ENCODE measurements at regions not wholly inside any gene's neighbourhood (a gene's known extent, or its start where the extent isn't known, plus 50 kb on each side); places are given as distances from the start of the nearest gene placed in this dataset.

GRCh38 chr2:60066096-60066839, 487.2 kb downstream of the BCL11A start:
- no peak overlapping the region for H3K27ac ChIP-seq (ENCODE audit: low read depth, low read length)
- H3K4me3 ChIP-seq (ENCODE audit: low read length) = no peak overlapping the region
- Mint-ChIP-seq H3K4me1 (peaks cover 9% of the 10 kb centered on the region), H3K27ac (no peak overlapping the region), H3K9me3 (no peaks in the 10 kb centered on the region), H3K27me3 (ENCODE audit: insufficient read depth) (no peaks in the 10 kb centered on the region), H3K4me3 (no peak overlapping the region), H3K36me3 (ENCODE audit: low read depth) (no peaks in the 10 kb centered on the region)
- WGBS, 2 experiments (ENCODE audit: insufficient coverage in 1 of 2, insufficient read length in 1 of 2) = 95 to 100% methylated on average over 3 to 6 of the region's 6 CpGs
- no peak for DNase-seq
- H3K9ac ChIP-seq (ENCODE audit: extremely low read depth, low read length, poor library complexity, severe bottlenecking) = no peak overlapping the region
- peaks cover 8% of the 10 kb centered on the region for H3K4me1 ChIP-seq (ENCODE audit: control insufficient read depth, insufficient read depth, low read length)
- no peaks in the 10 kb centered on the region for H3K9me3 ChIP-seq (ENCODE audit: control insufficient read depth, low read length)
- no peaks in the 10 kb centered on the region for H3K27me3 ChIP-seq (ENCODE audit: control insufficient read depth, insufficient read depth, low read length, poor library complexity, severe bottlenecking)
- H3K36me3 ChIP-seq (ENCODE audit: control insufficient read depth, insufficient read depth, low read length) = no peaks in the 10 kb centered on the region
- TF ChIP-seq CTCF (conservative IDR thresholded peaks at IDR 0.05) = no peak

GRCh38 chr2:60064687-60065389, 488.6 kb downstream of the BCL11A start:
- TF ChIP-seq CTCF (conservative IDR thresholded peaks at IDR 0.05) = no peak
- no peaks in the 10 kb centered on the region for H3K9me3 ChIP-seq (ENCODE audit: control insufficient read depth, low read length)
- DNase-seq = no peak
- no peak overlapping the region for H3K27ac ChIP-seq (ENCODE audit: low read depth, low read length)
- H3K9ac ChIP-seq (ENCODE audit: extremely low read depth, low read length, poor library complexity, severe bottlenecking) = no peak overlapping the region
- H3K27me3 ChIP-seq (ENCODE audit: control insufficient read depth, insufficient read depth, low read length, poor library complexity, severe bottlenecking) = no peaks in the 10 kb centered on the region
- peaks cover 7% of the 10 kb centered on the region for H3K4me1 Mint-ChIP-seq
- peaks cover 8% of the 10 kb centered on the region for H3K4me1 ChIP-seq (ENCODE audit: control insufficient read depth, insufficient read depth, low read length)
- no peaks in the 10 kb centered on the region for H3K9me3 Mint-ChIP-seq
- WGBS, 2 experiments (ENCODE audit: insufficient coverage in 1 of 2, insufficient read length in 1 of 2) = 63 to 80% methylated on average over 5 to 7 of the region's 7 CpGs
- H3K4me3 Mint-ChIP-seq = no peak overlapping the region
- no peaks in the 10 kb centered on the region for H3K27me3 Mint-ChIP-seq (ENCODE audit: insufficient read depth)
- H3K4me3 ChIP-seq (ENCODE audit: low read length) = no peak overlapping the region
- H3K36me3 Mint-ChIP-seq (ENCODE audit: low read depth) = no peaks in the 10 kb centered on the region
- no peak overlapping the region for H3K27ac Mint-ChIP-seq
- no peaks in the 10 kb centered on the region for H3K36me3 ChIP-seq (ENCODE audit: control insufficient read depth, insufficient read depth, low read length)

DNA sequence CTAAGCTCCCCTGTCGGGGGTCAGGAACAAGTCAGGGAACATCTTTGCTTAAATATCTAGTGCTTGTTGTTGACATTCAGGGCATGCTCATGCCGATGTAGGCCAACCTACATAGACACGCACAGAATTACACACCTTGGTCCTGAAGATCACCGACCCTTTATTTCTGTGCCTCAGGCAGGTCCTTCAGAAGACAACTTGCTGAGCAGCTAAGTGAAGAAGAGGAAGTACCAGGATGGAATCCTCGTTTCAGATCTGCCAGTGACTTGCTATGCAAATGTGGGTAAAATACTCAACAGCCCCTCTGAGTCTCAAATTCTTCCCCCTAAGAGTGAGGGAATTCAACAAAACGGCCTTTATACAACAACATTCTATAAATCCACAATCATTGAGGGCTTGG, 494.7 kb downstream of the BCL11A start:
- Mint-ChIP-seq H3K27ac (no peak overlapping the region), H3K4me1 (no peaks in the 10 kb centered on the region), H3K27me3 (ENCODE audit: insufficient read depth) (no peaks in the 10 kb centered on the region), H3K4me3 (no peak overlapping the region), H3K36me3 (ENCODE audit: low read depth) (no peaks in the 10 kb centered on the region), H3K9me3 (no peaks in the 10 kb centered on the region)
- no peak for TF ChIP-seq CTCF (conservative IDR thresholded peaks at IDR 0.05)
- H3K4me3 ChIP-seq (ENCODE audit: low read length) = no peak overlapping the region
- no peaks in the 10 kb centered on the region for H3K9me3 ChIP-seq (ENCODE audit: control insufficient read depth, low read length)
- H3K27ac ChIP-seq (ENCODE audit: low read depth, low read length) = no peak overlapping the region
- DNase-seq = no peak
- no peaks in the 10 kb centered on the region for H3K27me3 ChIP-seq (ENCODE audit: control insufficient read depth, insufficient read depth, low read length, poor library complexity, severe bottlenecking)
- H3K36me3 ChIP-seq (ENCODE audit: control insufficient read depth, insufficient read depth, low read length) = no peaks in the 10 kb centered on the region
- H3K4me1 ChIP-seq (ENCODE audit: control insufficient read depth, insufficient read depth, low read length) = no peaks in the 10 kb centered on the region
- 80 to 100% methylated on average over 3 to 6 of the region's 6 CpGs for WGBS, 2 experiments (ENCODE audit: insufficient coverage in 1 of 2, insufficient read length in 1 of 2)
- H3K9ac ChIP-seq (ENCODE audit: extremely low read depth, low read length, poor library complexity, severe bottlenecking) = no peak overlapping the region

Measured in endodermal cell (in vitro differentiated cells).